H9 (cell line): ENCODE measurements at regions not wholly inside any gene's neighbourhood (a gene's known extent, or its start where the extent isn't known, plus 50 kb on each side); places are given as distances from the start of the nearest gene placed in this dataset.

Source experiments
- DNase-seq: peaks from one replicate; pipeline ENCODE4 v3.0.0-alpha.2; 2017
- H2AFZ ChIP-seq: one replicate; pipeline ENCODE4 v1.6.1; 2013; ENCODE audit warnings: mild to moderate bottlenecking, low read length, control low read depth, moderate library complexity
- H2AK5ac ChIP-seq: 2 replicates; pipeline ENCODE4 v1.6.1; 2013; ENCODE audit warnings: low read length, control low read depth, mixed read lengths; ENCODE audit not compliant: insufficient read length
- H2BK120ac ChIP-seq: one replicate; pipeline ENCODE4 v1.6.1; 2013; ENCODE audit warnings: low read depth, mild to moderate bottlenecking, low read length, control low read depth, inconsistent platforms; ENCODE audit not compliant: poor library complexity, severe bottlenecking
- H2BK12ac ChIP-seq: 2 replicates; pipeline ENCODE4 v1.6.1; 2013; ENCODE audit warnings: low read length, control low read depth, mixed read lengths, low read depth; ENCODE audit not compliant: insufficient read length
- H2BK15ac ChIP-seq: 2 replicates; pipeline ENCODE4 v1.6.1; 2013; ENCODE audit warnings: low read depth, low read length, control low read depth
- H2BK20ac ChIP-seq: one replicate; pipeline ENCODE4 v1.6.1; 2013; ENCODE audit warnings: low read depth, mild to moderate bottlenecking, low read length, control low read depth, inconsistent platforms; ENCODE audit not compliant: poor library complexity, severe bottlenecking
- H2BK5ac ChIP-seq: 2 replicates; pipeline ENCODE4 v1.6.1; 2013; ENCODE audit warnings: low read length, control low read depth, mixed read lengths; ENCODE audit not compliant: insufficient read length
- H3K14ac ChIP-seq: 2 replicates; pipeline ENCODE4 v1.6.1; 2013; ENCODE audit warnings: low read length, control low read depth; ENCODE audit not compliant: insufficient read depth
- H3K18ac ChIP-seq: 2 replicates; pipeline ENCODE4 v1.6.1; 2013; ENCODE audit warnings: low read depth, mild to moderate bottlenecking, mixed read lengths, low read length, control low read depth; ENCODE audit not compliant: insufficient read length
- H3K23ac ChIP-seq: 2 replicates; pipeline ENCODE4 v1.6.1; 2013; ENCODE audit warnings: low read length, control low read depth, mixed read lengths, low read depth; ENCODE audit not compliant: insufficient read length
- H3K23me2 ChIP-seq: 2 replicates; pipeline ENCODE4 v1.6.1; 2013; ENCODE audit warnings: low read depth, mild to moderate bottlenecking, mixed read lengths, low read length, control low read depth; ENCODE audit not compliant: insufficient read length, poor library complexity, severe bottlenecking
- H3K27ac ChIP-seq: 2 replicates; pipeline ENCODE4 v1.5.1; 2013; ENCODE audit warnings: low read length, control low read depth, mixed read lengths, low read depth; ENCODE audit not compliant: insufficient read length
- H3K27me3 ChIP-seq: 2 replicates; pipeline ENCODE4 v1.6.1; 2013; ENCODE audit warnings: low read length, control low read depth, inconsistent platforms; ENCODE audit not compliant: insufficient read depth
- H3K4ac ChIP-seq: 2 replicates; pipeline ENCODE4 v1.6.1; 2013; ENCODE audit warnings: low read depth, mild to moderate bottlenecking, control low read depth, inconsistent platforms, low read length, moderate library complexity
- H3K4me1 ChIP-seq: 2 replicates; pipeline ENCODE4 v1.6.1; 2013; ENCODE audit warnings: low read length, control low read depth, inconsistent platforms; ENCODE audit not compliant: insufficient read depth
- H3K4me2 ChIP-seq: 2 replicates; pipeline ENCODE4 v1.6.1; 2013; ENCODE audit warnings: low read length, control low read depth, mixed read lengths; ENCODE audit not compliant: insufficient read length, insufficient read depth
- H3K56ac ChIP-seq: 2 replicates; pipeline ENCODE4 v1.6.1; 2013; ENCODE audit warnings: low read depth, mild to moderate bottlenecking, mixed read lengths, low read length, control low read depth; ENCODE audit not compliant: insufficient read length
- H3K79me1 ChIP-seq: 2 replicates; pipeline ENCODE4 v1.6.1; 2013; ENCODE audit warnings: low read depth, mild to moderate bottlenecking, moderate library complexity, low read length, control low read depth, inconsistent platforms; ENCODE audit not compliant: insufficient read depth, poor library complexity, severe bottlenecking
- H3K79me2 ChIP-seq: 2 replicates; pipeline ENCODE4 v1.6.1; 2013; ENCODE audit warnings: low read length, control low read depth, inconsistent platforms; ENCODE audit not compliant: insufficient read depth
- H3K9ac ChIP-seq: 2 replicates; pipeline ENCODE4 v1.6.1; 2013; ENCODE audit warnings: low read length, control low read depth, mixed read lengths; ENCODE audit not compliant: insufficient read length; ENCODE audit errors: extremely low read depth
- H3K9me3 ChIP-seq: one replicate; pipeline ENCODE4 v1.6.1; 2013; ENCODE audit warnings: low read depth, low read length, inconsistent platforms; ENCODE audit not compliant: control insufficient read depth
- H3T11ph ChIP-seq: one replicate; pipeline ENCODE4 v1.6.1; 2013; ENCODE audit warnings: mild to moderate bottlenecking, low read length, control low read depth, inconsistent platforms
- H4K20me1 ChIP-seq: one replicate; pipeline ENCODE4 v1.6.1; 2013; ENCODE audit not compliant: control insufficient read depth, insufficient read length, insufficient read depth
- H4K5ac ChIP-seq: 2 replicates; pipeline ENCODE4 v1.6.1; 2013; ENCODE audit warnings: low read depth, mild to moderate bottlenecking, mixed read lengths, low read length, control low read depth; ENCODE audit not compliant: insufficient read length
- H4K8ac ChIP-seq: replicated peaks from 2 replicates; pipeline ENCODE4 v1.6.1; 2013; ENCODE audit warnings: low read length, control low read depth, mixed read lengths, low read depth; ENCODE audit not compliant: insufficient read length
- H4K91ac ChIP-seq: 2 replicates; pipeline ENCODE4 v1.6.1; 2013; ENCODE audit warnings: low read depth, mild to moderate bottlenecking, moderate library complexity, mixed read lengths, low read length, control low read depth; ENCODE audit not compliant: insufficient read length
- H3K27ac Mint-ChIP-seq, 3 experiments: 2 replicates in 2 of 3; 3 replicates in 1 of 3; pipeline ENCODE4 v1.8.0; 2020 to 2021; ENCODE audit warnings: mixed read lengths in 3 of 3, mild to moderate bottlenecking in 1 of 3, moderate library complexity in 1 of 3
- H3K27me3 Mint-ChIP-seq: 2 replicates; pipeline ENCODE4 v1.8.0; 2021; ENCODE audit warnings: low read depth, mild to moderate bottlenecking, moderate library complexity, mixed read lengths
- H3K36me3 Mint-ChIP-seq, 3 experiments: 2 replicates in 2 of 3; 3 replicates in 1 of 3; pipeline ENCODE4 v1.8.0; 2020 to 2021; ENCODE audit warnings: low read depth in 3 of 3, mixed read lengths in 3 of 3; ENCODE audit not compliant: insufficient read depth in 1 of 3
- H3K4me1 Mint-ChIP-seq, 2 experiments: 2 replicates each; pipeline ENCODE4 v1.8.0; 2020; ENCODE audit warnings: mixed read lengths in 2 of 2
- H3K4me3 Mint-ChIP-seq, 2 experiments: 2 replicates in 1 of 2; 3 replicates in 1 of 2; pipeline ENCODE4 v1.8.0; 2020 to 2021; ENCODE audit warnings: mild to moderate bottlenecking in 2 of 2, mixed read lengths in 2 of 2, moderate library complexity in 1 of 2
- H3K9me3 Mint-ChIP-seq, 2 experiments: 2 replicates in 1 of 2; 3 replicates in 1 of 2; pipeline ENCODE4 v1.8.0; 2020; ENCODE audit warnings: mild to moderate bottlenecking in 2 of 2, mixed read lengths in 2 of 2, moderate library complexity in 1 of 2
- CTCF ChIP-seq: fragments of 200-600 bp; sonication (generic); conservative IDR thresholded peaks from 3 replicates; pipeline ENCODE4 v1.8.0; 2021; ENCODE audit warnings: antibody characterized with exemption, mild to moderate bottlenecking
- WGBS: extraction: QIAGEN DNeasy Blood & Tissue Kit; methylation state at CpG from one replicate; pipeline ENCODE4 v1.1.7; 2013; ENCODE audit warnings: missing lambda C conversion rate, low lambda C conversion rate, mixed read lengths; ENCODE audit not compliant: insufficient read length; ENCODE audit errors: extremely low coverage; 5-methylcytosine and 5-hydroxymethylcytosine counted together

- no peak for DNase-seq
- Histone ChIP-seq H2BK12ac (no peak overlapping the region), H3K27me3 (no peaks in the 10 kb centered on the region), H3T11ph (no peak overlapping the region), H3K18ac (no peak overlapping the region), H3K4me2 (no peak overlapping the region), H2BK120ac (no peak overlapping the region), H3K9ac (no peak overlapping the region), H4K5ac (no peak overlapping the region), H3K56ac (no peak overlapping the region), H3K23ac (no peak overlapping the region), H2BK5ac (no peak overlapping the region), H2BK15ac (no peak overlapping the region), H3K79me1 (no peaks in the 10 kb centered on the region), H3K14ac (no peak overlapping the region), H3K4ac (no peak overlapping the region), H4K20me1 (no peaks in the 10 kb centered on the region), H3K4me1 (no peaks in the 10 kb centered on the region), H2BK20ac (no peak overlapping the region), H3K23me2 (no peaks in the 10 kb centered on the region), H3K27ac (no peak overlapping the region), H3K79me2 (no peaks in the 10 kb centered on the region), H4K91ac (no peak overlapping the region), H2AFZ (no peak overlapping the region), H3K9me3 (no peaks in the 10 kb centered on the region), H4K8ac (no peak overlapping the region), H2AK5ac (no peak overlapping the region)
- Mint-ChIP-seq H3K4me3 (no peak overlapping the region), H3K27me3 (no peaks in the 10 kb centered on the region), H3K27ac (peak overlapping the region in 1 of 3 experiments; percentile 44; a peak in 1 of 7 replicates), H3K4me1 (peaks cover 8 to 29% of the 10 kb centered on the region in 2 experiments), H3K9me3 (no peaks in the 10 kb centered on the region), H3K36me3 (peaks cover 0 to 5% (median 0%) of the 10 kb centered on the region in 3 experiments; a peak in 2 of 7 replicates)
- WGBS, result no CpG with 5 or more reads among the region's 1 CpG
- TF ChIP-seq CTCF, result no peak
Measured at GRCh38 chr18:1995041-1995612, 576.2 kb downstream of the METTL4 start.
